Neural cell (in vitro differentiated cells): ENCODE measurements at regions not wholly inside any gene's neighbourhood (a gene's known extent, or its start where the extent isn't known, plus 50 kb on each side); places are given as distances from the start of the nearest gene placed in this dataset.

ENCODE experiments used
- H2AFZ ChIP-seq: fragments of 200-600, 300-800 bp; sonication (generic), shearing (Covaris generic); 2 replicates; pipeline ENCODE4 v1.6.0; 2014; ENCODE audit warnings: low read depth, mild to moderate bottlenecking, antibody characterized with exemption, low read length, moderate library complexity
- H3F3A ChIP-seq: fragments of 200-600 bp; shearing (Covaris generic); 2 replicates; pipeline ENCODE4 v1.6.1; 2016; ENCODE audit warnings: mild to moderate bottlenecking, moderate library complexity, mixed read lengths, antibody characterized with exemption, low read length; ENCODE audit not compliant: insufficient read depth, poor library complexity, severe bottlenecking
- H3K27ac ChIP-seq: fragments of 200-600, 300-800 bp; sonication (generic), shearing (Covaris generic); 2 replicates; pipeline ENCODE4 v1.5.1; 2014; ENCODE audit warnings: mild to moderate bottlenecking, low read length, moderate library complexity
- H3K27me3 ChIP-seq: fragments of 300-800, 200-600 bp; sonication (generic), shearing (Covaris generic); 2 replicates; pipeline ENCODE4 v1.6.0; 2014; ENCODE audit warnings: mild to moderate bottlenecking, low read depth, low read length, moderate library complexity; ENCODE audit not compliant: insufficient read depth
- H3K36me3 ChIP-seq: fragments of 300-800, 200-600 bp; sonication (generic), shearing (Covaris generic); 2 replicates; pipeline ENCODE4 v1.5.1; 2014; ENCODE audit warnings: mild to moderate bottlenecking, antibody characterized with exemption, low read length, moderate library complexity; ENCODE audit not compliant: insufficient read depth
- H3K4me2 ChIP-seq: fragments of 300-800, 200-600 bp; sonication (generic), shearing (Covaris generic); 2 replicates; pipeline ENCODE4 v1.6.0; 2014; ENCODE audit warnings: mild to moderate bottlenecking, low read length
- H3K4me3 ChIP-seq: fragments of 300-800, 200-600 bp; sonication (generic), shearing (Covaris generic); 2 replicates; pipeline ENCODE4 v1.5.1; 2014; ENCODE audit warnings: mild to moderate bottlenecking, low read length, moderate library complexity
- H3K79me2 ChIP-seq: fragments of 200-600 bp; shearing (Covaris generic); replicated peaks from 2 replicates; pipeline ENCODE4 v1.6.0; 2014; ENCODE audit warnings: mild to moderate bottlenecking, low read length, moderate library complexity; ENCODE audit not compliant: insufficient read depth
- H3K9ac ChIP-seq: fragments of 300-800, 200-600 bp; sonication (generic), shearing (Covaris generic); 2 replicates; pipeline ENCODE4 v1.6.1; 2016; ENCODE audit warnings: mild to moderate bottlenecking, low read length, mixed read lengths
- H3K9me2 ChIP-seq: fragments of 200-600 bp; shearing (Covaris generic); 2 replicates; pipeline ENCODE4 v1.6.1; 2016; ENCODE audit warnings: mild to moderate bottlenecking, low read length, mixed read lengths; ENCODE audit not compliant: insufficient read depth
- H3K9me3 ChIP-seq: fragments of 200-600, 300-800 bp; sonication (generic), shearing (Covaris generic); 2 replicates; pipeline ENCODE4 v1.6.1; 2016; ENCODE audit warnings: mild to moderate bottlenecking, mixed run types, low read length, moderate library complexity, mixed read lengths
- H4K20me1 ChIP-seq: fragments of 200-600 bp; shearing (Covaris generic); 2 replicates; pipeline ENCODE4 v1.6.1; 2016; ENCODE audit warnings: mild to moderate bottlenecking, mixed run types; ENCODE audit not compliant: insufficient read depth
- EP300 ChIP-seq: fragments of 450-650 bp; conservative IDR thresholded peaks from 2 replicates; pipeline ENCODE4 v1.6.1; 2014; ENCODE audit warnings: antibody characterized with exemption, mild to moderate bottlenecking, moderate library complexity; ENCODE audit not compliant: poor library complexity, severe bottlenecking
- EZH2 ChIP-seq: fragments of 200-600, 300-800 bp; shearing (Covaris generic), sonication (generic); IDR thresholded peaks from 2 replicates; pipeline ENCODE4 v1.6.1; 2014; ENCODE audit warnings: antibody characterized with exemption, low read length, borderline replicate concordance, mild to moderate bottlenecking; ENCODE audit not compliant: insufficient read depth, poor library complexity, severe bottlenecking
- MXI1 ChIP-seq: fragments of 450-650 bp; conservative IDR thresholded peaks from 2 replicates; pipeline ENCODE4 v1.6.1; 2014; ENCODE audit warnings: antibody characterized with exemption, mild to moderate bottlenecking; ENCODE audit not compliant: poor library complexity, severe bottlenecking
- POLR2AphosphoS5 ChIP-seq: IDR thresholded peaks from 2 replicates; pipeline ENCODE4 v1.6.1; 2012
- RAD21 ChIP-seq: fragments of 450-650 bp; conservative IDR thresholded peaks from 2 replicates; pipeline ENCODE4 v1.6.1; 2014; ENCODE audit warnings: antibody characterized with exemption, mild to moderate bottlenecking, moderate library complexity
- SMC3 ChIP-seq: fragments of 450-650 bp; conservative IDR thresholded peaks from 2 replicates; pipeline ENCODE4 v1.6.1; 2014; ENCODE audit warnings: antibody characterized with exemption, mild to moderate bottlenecking, moderate library complexity; ENCODE audit not compliant: poor library complexity
- TAF1 ChIP-seq: IDR thresholded peaks from 2 replicates; pipeline ENCODE4 v1.6.1; 2012; ENCODE audit warnings: low read depth
- TF ChIP-seq, protein P1 (sequence below): IDR thresholded peaks from 2 replicates; pipeline ENCODE4 v1.6.1; 2012; ENCODE audit warnings: borderline replicate concordance
- TF ChIP-seq, protein P2 (sequence below): fragments of 450-650 bp; IDR thresholded peaks from 2 replicates; pipeline ENCODE4 v1.5.1; 2014; ENCODE audit warnings: antibody characterized with exemption, mild to moderate bottlenecking, moderate library complexity; ENCODE audit not compliant: poor library complexity, severe bottlenecking

DNA sequence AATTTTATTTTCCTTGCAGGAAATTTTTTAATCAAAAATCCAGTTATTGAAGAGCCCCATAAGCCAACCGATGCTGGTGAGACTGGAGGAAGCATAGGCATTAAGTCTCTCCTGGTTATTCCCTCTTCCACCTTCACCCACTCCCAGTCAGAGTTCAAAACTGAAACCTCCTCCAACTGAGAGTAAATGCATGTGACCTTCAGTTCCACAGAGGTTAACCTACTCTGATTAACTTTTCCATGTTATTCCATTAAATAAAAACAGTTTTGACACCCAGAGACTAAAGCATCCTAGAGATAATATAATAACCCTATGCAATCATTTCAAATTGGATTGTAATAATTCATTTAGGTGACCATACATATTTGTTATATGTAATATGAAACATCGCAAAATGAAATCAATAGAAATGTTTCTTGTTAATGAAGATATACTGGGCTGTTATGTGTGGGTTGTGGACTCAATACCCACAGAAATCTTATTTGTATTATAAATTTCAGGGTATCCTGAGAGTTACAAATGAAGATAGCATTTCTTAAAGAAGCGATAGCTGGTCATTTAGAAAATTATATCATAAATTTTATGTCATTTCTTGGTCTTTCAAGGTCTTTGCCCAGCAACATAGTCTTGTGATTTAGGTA, 376.5 kb downstream of the SETD4 start:
- Histone ChIP-seq H3K9me3 (no peaks in the 10 kb centered on the region), H2AFZ (no peak overlapping the region), H3F3A (no peaks in the 10 kb centered on the region), H3K4me3 (no peak overlapping the region), H3K9me2 (no peaks in the 10 kb centered on the region), H3K4me2 (no peak overlapping the region), H3K9ac (no peak overlapping the region), H3K36me3 (no peaks in the 10 kb centered on the region), H4K20me1 (no peaks in the 10 kb centered on the region), H3K27ac (no peak overlapping the region), H3K79me2 (no peaks in the 10 kb centered on the region), H3K27me3 (no peaks in the 10 kb centered on the region)
- TF ChIP-seq EP300 (no peak), POLR2AphosphoS5 (no peak), MXI1 (no peak), SMC3 (no peak), RAD21 (no peak), EZH2 (no peak), TAF1 (no peak)
- TF ChIP-seq, protein P1, sequence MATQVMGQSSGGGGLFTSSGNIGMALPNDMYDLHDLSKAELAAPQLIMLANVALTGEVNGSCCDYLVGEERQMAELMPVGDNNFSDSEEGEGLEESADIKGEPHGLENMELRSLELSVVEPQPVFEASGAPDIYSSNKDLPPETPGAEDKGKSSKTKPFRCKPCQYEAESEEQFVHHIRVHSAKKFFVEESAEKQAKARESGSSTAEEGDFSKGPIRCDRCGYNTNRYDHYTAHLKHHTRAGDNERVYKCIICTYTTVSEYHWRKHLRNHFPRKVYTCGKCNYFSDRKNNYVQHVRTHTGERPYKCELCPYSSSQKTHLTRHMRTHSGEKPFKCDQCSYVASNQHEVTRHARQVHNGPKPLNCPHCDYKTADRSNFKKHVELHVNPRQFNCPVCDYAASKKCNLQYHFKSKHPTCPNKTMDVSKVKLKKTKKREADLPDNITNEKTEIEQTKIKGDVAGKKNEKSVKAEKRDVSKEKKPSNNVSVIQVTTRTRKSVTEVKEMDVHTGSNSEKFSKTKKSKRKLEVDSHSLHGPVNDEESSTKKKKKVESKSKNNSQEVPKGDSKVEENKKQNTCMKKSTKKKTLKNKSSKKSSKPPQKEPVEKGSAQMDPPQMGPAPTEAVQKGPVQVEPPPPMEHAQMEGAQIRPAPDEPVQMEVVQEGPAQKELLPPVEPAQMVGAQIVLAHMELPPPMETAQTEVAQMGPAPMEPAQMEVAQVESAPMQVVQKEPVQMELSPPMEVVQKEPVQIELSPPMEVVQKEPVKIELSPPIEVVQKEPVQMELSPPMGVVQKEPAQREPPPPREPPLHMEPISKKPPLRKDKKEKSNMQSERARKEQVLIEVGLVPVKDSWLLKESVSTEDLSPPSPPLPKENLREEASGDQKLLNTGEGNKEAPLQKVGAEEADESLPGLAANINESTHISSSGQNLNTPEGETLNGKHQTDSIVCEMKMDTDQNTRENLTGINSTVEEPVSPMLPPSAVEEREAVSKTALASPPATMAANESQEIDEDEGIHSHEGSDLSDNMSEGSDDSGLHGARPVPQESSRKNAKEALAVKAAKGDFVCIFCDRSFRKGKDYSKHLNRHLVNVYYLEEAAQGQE, result no peak
- TF ChIP-seq, protein P2, sequence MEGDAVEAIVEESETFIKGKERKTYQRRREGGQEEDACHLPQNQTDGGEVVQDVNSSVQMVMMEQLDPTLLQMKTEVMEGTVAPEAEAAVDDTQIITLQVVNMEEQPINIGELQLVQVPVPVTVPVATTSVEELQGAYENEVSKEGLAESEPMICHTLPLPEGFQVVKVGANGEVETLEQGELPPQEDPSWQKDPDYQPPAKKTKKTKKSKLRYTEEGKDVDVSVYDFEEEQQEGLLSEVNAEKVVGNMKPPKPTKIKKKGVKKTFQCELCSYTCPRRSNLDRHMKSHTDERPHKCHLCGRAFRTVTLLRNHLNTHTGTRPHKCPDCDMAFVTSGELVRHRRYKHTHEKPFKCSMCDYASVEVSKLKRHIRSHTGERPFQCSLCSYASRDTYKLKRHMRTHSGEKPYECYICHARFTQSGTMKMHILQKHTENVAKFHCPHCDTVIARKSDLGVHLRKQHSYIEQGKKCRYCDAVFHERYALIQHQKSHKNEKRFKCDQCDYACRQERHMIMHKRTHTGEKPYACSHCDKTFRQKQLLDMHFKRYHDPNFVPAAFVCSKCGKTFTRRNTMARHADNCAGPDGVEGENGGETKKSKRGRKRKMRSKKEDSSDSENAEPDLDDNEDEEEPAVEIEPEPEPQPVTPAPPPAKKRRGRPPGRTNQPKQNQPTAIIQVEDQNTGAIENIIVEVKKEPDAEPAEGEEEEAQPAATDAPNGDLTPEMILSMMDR, result no peak

DNA sequence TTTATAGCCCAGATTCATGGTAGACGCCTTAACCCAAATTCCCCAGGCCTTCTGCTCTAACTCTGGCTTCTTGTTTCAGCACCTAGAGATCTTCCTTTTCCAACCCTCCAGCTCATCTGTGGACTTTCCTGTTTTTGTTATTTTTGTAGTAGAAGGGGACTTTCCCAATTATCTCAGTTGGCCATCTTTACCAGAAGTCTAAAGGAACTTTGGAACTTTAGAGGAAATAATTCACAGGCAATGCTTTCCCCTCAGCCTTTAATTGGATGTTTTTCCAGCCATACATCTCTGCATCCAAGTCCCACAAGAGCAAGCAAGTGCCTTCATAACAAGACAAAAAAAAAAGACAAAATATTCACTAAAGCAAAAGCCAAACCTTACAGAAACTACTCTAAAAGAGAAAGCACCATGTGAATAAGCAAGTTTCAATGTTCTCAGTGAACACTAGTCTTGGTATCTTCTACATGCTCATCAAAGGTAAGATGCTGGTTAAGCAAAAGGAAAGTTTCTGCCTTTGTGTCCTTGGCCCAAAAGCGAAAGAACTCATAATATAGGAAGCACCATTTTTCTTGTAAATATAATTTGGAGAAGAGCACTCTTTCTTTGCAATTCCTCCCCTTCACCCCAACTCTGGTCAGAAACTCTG, 377.3 kb downstream of the SETD4 start:
- Histone ChIP-seq H3K9ac (no peak overlapping the region), H3K27ac (no peak overlapping the region), H3K4me2 (no peak overlapping the region), H3K27me3 (no peaks in the 10 kb centered on the region), H3K4me3 (no peak overlapping the region), H3K9me3 (no peaks in the 10 kb centered on the region), H4K20me1 (no peaks in the 10 kb centered on the region), H2AFZ (no peak overlapping the region), H3K9me2 (no peaks in the 10 kb centered on the region), H3K36me3 (no peaks in the 10 kb centered on the region), H3F3A (no peaks in the 10 kb centered on the region), H3K79me2 (no peaks in the 10 kb centered on the region)
- no peak for TF ChIP-seq TAF1
- TF ChIP-seq, protein P2, result no peak
- TF ChIP-seq MXI1, result no peak
- no peak for TF ChIP-seq POLR2AphosphoS5
- TF ChIP-seq, protein P1, result no peak
- no peak for TF ChIP-seq EP300
- TF ChIP-seq EZH2, result no peak
- no peak for TF ChIP-seq RAD21
- no peak for TF ChIP-seq SMC3
